NCI-H2196 (cell line): ENCODE measurements at regions not wholly inside any gene's neighbourhood (a gene's known extent, or its start where the extent isn't known, plus 50 kb on each side); places are given as distances from the start of the nearest gene placed in this dataset.
"Not testable (repeated sequence)": the region's sequence is repeated elsewhere in the genome, so short reads cannot be mapped to it uniquely, and the experiment has no call there.

ENCODE experiments used
- DNase-seq: peaks from one replicate; lab custom pipeline; 2025; ENCODE audit not compliant: unreplicated experiment; lab: John Stamatoyannopoulos, UW

- DNase-seq, result no peak
Measured at GRCh38 chr3:94314218-94314883, 251.5 kb downstream of the NSUN3 start.

DNA sequence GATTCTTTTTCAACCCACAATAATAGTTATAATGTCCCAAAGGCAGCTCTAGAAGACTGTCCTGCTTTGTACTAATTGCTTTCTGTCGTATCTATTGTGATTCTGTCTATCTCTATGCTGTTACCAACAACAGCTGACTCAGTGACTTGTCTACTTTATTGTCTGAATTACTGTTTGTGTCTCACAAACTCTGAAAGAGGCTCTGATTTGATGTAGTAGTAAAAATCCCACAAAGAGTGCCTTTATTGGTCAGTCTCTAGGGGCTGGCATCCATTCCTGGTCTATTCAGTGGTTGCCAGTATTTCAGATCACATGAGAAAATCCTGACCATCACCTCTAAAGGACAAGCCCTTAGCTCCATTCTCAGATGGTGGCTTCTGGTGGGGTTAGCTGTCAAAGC, 254.2 kb downstream of the NSUN3 start:
- no peak for DNase-seq

- no peak for DNase-seq
Measured at GRCh38 chr3:94323596-94323995, 260.7 kb downstream of the NSUN3 start.

GRCh38 chr3:94331831-94332230, 269.0 kb downstream of the NSUN3 start:
- no peak for DNase-seq

DNA sequence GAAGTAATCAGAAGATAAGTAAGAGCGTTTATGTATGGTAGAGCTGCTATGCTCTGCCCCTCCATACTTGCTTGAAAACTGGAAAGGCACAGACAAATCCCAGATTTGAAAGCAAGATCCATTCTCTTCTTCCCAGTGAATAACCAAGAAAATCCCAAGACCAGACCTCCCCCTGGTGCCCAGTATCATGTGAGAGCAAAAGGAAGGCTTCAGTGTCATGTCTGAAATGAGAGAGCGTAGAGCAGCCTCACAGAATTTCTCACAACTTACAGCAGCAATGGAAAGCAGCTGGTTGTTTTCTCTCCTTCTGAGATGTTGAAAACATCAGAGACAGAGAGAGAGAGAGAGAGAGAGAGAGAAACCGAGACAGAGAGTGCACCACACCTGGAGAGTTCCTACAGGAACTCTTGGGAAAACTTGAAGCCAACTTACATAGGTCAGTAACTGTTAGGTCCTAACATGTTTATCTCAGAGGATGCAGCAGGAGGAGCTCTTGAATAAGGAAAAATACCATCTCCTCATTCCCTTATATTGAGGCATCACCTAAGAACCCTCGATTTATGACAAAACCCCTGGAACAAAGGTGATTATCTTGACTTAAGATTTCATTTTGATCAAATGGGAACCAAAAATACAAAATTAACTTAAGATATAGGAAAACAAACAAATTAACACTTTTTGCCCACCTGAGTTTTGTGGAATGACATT, 273.3 kb downstream of the NSUN3 start:
- no peak for DNase-seq

GRCh38 chr3:94345101-94345500, 282.2 kb downstream of the NSUN3 start:
- DNase-seq, result no peak

DNA sequence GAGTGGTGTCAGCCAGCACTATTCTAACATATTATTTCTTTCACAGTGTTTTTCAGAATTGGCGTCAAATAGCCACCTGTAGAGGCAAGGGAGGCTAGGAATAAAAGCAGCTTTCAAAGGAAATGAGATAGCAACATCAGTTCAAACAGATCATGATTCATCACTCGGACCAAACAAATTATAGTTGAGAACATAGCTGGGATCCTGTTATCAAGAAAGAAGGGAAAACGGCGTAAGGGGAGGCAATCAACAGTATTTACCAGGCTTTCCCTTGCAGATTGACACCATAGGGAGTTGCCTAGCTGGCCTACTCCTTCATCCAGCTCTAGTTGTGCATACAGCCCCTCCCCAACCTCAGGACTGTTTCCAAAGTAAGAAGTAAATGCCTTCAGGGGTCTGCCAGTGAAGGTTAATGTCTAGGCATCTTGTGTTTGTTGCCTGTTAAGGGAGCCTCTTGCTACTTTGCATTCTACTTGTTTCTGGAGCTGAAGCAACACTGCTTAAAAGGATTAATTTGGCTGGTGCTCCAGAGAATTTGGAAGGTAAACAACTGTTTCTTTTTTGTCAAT, 286.5 kb downstream of the NSUN3 start:
- DNase-seq, result no peak

GRCh38 chr3:94356581-94356980, 293.7 kb downstream of the NSUN3 start:
- DNase-seq, result no peak

- no peak for DNase-seq
Measured at GRCh38 chr3:94359996-94360395, 297.1 kb downstream of the NSUN3 start.

DNA sequence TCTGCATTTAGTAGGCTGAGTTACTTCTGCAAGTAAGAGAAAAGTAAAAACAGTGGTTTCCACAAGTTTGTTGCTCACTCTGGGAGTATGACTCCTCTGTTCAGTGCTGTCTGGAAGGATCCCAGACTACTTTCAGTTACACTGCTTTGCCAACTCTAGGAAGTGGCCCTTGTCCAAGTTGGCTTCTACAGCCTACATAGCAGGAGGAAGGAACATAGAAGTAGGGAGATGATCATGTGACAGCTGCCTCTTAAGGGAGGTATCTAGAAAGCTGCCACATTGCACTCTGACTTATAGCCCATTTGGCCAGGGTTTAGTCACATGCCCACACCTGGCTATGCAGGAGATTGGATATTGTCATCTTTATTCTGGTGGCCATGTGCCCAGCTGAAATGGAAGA, 298.1 kb downstream of the NSUN3 start:
- no peak for DNase-seq

DNA sequence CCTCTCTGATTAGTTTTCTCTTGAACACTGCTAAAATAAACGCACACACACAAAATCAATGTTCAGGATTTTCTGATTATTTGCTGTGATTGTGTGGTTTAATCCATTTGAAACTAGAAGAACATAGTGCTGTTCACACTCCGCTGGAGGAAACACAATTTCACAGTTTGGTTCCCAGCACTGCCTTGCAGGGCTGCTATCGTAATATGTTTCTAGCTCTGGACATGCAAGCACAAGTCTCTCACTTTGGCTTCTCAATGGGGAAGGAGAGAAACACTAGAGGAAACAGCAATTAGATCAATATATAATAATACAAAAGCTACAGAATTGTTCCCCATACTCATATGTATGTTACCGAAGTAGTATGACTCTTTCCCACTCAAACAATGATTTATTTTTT, 299.5 kb downstream of the NSUN3 start:
- DNase-seq, result no peak

DNA sequence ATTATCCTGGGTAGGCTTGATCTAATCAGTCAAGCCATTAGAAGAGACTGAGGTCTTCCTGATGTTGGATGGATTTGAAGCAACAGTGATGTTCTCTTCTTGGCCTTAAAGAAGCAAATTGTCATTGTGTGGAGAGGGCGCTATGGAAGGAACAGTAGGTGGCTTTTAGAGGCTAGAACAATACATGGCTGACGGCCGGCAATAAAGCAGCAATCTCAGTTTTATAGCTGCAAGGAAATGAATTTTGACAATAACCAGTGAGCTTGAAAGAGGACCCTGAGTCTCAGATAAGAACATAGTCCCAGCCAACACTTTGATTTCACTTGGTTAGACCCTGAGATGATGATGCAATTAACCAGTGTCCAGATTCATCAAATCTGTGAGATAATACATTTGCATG, 302.1 kb downstream of the NSUN3 start:
- DNase-seq, result no peak

DNA sequence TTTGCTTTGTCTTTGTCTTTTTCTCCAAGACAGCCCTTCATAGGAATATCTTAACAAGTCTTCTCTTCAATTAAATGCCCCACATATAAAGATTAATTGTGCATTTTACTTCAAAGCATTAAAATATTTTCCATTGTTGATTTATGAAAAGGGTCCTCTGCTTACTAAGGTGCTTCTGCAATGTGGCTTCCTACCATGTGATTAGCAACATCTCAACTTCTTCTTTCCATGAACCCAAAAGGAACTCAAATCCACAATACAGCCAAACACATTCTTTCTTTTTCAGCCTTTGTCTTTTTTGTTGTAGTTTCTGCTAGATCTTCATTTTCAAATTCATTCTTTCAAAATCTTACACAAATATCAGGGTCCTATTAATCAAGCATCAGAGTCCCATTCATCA, 309.2 kb downstream of the NSUN3 start:
- no peak for DNase-seq

- no peak for DNase-seq
Measured at GRCh38 chr3:94373456-94373855, 310.6 kb downstream of the NSUN3 start.

GRCh38 chr3:94374439-94375161, 311.7 kb downstream of the NSUN3 start:
- DNase-seq, result no peak

- not testable (repeated sequence) for DNase-seq
Measured at GRCh38 chr3:94377123-94377696, 314.3 kb downstream of the NSUN3 start.

DNA sequence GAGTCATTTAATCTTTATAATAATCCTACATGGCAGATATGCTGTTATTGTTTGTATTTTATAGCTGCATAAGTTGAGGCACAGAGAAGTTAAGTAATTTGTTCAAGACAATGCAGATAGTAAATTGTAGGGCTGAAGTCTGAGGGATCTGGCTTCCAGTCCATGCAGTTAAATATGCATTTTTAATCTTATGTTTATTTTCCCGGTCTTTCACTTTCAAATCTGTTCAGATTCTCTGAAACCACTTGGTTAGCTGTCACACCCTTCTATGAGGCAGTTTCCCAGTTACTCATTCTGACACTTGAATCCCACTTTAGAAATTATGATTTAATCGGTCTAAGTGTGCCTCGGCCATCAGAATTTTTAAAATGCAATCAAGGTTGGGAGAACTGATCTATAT, 315.0 kb downstream of the NSUN3 start:
- not testable (repeated sequence) for DNase-seq

- no peak for DNase-seq
Measured at GRCh38 chr3:94378322-94378721, 315.5 kb downstream of the NSUN3 start.

DNA sequence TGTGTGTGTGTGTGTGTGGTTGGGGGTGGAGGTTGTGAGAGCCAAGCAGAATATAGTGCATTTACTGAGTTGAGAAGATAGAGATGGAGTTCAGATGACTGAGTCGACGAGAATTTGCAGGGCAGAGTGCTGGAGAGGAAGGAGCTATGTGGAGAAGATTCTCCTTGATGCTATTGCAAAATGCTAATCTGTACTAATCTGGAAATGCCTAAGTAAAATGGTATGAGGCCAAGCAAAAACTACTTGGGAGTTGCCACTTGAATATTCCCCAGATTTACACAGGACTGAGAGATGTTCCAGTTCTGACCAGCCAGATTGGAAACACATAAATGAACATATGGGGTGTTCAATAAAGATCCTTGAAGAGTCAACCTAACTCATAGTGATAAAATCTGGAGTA, 316.4 kb downstream of the NSUN3 start:
- no peak for DNase-seq

- no peak for DNase-seq
Measured at GRCh38 chr3:94394885-94395284, 332.0 kb downstream of the NSUN3 start.

DNA sequence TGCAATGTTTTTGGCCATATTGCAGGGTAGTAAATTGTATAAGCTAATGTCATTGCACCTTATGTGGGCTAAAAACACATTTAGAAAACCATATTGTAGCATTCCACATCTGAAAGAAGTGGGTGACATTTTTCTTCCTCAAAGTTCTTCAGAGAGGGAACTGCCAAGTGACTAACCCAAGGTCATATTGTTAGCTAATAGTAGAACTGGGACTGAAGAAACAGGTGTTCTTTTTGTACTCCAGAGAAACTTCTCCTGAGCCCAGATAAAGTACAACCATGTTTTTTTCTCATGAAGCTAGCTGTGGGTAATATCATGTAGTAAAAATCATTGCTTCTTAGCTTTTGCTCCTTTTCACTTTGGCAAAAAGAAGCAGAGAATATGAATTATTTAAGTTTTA, 333.0 kb downstream of the NSUN3 start:
- DNase-seq, result no peak

- no peak for DNase-seq
Measured at GRCh38 chr3:94398036-94398435, 335.2 kb downstream of the NSUN3 start.
